GM21367 (cell line): ENCODE measurements at regions not wholly inside any gene's neighbourhood (a gene's known extent, or its start where the extent isn't known, plus 50 kb on each side); places are given as distances from the start of the nearest gene placed in this dataset.
"Not testable (repeated sequence)": the region's sequence is repeated elsewhere in the genome, so short reads cannot be mapped to it uniquely, and the experiment has no call there.

Source experiments
- ATAC-seq: cut with Tn5 transposase; IDR thresholded peaks from one replicate; pipeline ENCODE4 v1.9.1; 2021; ENCODE audit not compliant: unreplicated experiment

DNA sequence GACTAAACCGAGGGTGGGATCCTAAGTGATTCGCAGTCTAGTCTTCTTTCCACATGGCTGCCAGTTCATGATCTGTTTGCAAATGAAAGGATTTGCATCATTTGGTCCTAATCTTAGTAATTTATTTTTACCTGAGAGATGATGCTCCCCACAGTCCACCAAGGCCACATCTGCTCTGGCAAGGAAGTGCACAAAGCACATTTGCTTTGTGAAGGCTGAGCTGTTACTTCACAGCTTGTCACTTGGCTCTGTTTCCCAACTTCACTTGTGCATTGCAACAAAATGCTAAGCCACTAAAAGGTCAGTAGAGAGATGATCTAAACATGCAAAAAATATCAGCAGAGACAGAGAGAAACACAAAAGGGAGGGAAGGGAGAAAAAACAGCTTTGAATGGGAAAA is 128.5 kb upstream of the VLDLR start:
- ATAC-seq, result no peak

DNA sequence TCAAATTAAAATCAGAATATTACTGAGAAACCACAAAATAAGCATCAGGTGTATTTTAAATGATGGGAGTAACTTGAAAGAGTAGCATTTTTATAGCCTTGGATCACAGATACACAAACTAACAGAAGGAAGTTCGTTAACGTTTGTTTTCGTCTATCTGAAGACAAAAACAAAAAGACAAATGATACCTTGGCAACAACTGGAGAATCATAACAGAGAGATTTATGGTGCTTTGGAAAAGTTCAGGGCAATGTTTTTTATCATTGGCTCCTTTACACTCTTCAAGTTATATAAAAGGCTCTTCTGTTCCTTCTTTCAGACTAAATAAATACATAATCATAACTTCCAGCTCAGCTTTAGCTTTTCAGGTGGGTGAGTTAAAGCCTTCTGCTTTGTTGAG is 128.1 kb upstream of the VLDLR start:
- ATAC-seq, result no peak

DNA sequence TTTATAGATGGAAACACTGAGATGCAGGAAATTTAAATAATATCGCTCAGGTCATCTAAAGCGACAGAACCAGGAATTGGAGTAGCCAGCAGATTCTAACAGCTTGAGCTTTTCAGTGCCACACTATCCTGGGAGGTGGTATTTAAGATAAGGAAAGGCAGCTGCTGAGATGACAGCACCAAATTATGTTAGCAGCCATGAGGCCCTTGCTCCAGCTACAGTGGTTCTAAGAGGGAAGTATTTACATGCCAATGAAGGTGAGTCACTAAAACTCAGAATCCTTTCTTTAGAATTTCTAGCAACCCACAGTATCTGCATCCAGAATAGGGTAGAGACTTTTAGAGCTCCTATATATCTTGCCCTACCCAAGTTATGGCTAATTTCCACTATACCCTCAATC is 127.0 kb upstream of the VLDLR start:
- no peak for ATAC-seq

DNA sequence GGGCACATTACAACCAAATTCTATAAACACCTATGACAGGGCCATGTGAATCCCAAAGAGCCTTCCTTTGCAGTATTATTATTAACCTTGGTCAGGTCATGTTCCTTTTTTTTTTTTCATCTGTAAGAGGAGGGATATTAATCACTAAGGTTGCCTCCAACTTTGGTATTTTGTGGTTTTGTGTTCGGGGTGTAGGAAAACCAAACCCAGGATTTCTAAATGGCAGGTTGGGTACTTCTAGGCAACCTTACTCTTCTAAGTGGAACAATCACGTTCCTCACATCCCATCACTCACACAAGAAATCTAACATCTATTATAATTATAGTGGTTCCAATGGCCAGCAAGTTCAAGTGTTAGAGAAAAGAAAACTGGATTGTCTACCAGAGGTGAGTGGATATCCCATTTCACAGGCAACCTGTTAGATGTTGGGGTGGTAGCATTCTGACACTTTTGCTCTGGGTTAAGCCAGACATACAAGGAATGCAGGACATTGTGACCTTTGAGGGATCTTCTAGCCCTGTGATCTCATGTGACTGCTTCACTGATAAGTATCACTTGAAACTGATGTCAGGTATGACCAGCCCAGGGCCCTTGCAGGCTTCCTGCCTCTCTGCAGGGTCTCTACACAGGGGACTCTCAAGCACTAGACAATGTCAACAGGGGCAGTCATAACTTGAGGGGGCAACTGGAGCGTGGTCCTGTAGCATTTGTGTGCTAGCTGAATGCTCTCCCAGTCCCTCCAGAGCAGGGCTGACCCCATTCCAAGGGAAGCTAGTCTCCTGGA is 126.2 kb upstream of the VLDLR start:
- ATAC-seq, result no peak

DNA sequence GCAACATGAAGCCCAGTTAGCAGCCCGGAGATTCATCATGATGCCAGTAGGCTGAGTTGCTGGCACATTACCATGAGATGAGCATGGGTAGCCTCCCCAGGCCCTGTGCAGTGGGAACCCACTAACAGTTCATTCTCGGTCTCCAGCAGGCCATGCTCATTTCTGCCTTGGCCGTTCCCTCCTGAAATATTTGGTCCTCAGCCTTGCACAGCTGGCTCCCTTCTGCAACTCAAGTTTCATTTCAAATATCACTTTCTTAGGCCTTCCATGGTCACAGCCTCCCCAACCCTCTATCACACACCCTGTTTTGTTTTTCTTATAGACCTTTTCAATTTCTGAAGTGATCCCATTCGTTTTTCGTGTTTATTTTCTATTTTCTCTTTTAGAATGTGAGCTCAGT is 125.4 kb upstream of the VLDLR start:
- ATAC-seq, result no peak

DNA sequence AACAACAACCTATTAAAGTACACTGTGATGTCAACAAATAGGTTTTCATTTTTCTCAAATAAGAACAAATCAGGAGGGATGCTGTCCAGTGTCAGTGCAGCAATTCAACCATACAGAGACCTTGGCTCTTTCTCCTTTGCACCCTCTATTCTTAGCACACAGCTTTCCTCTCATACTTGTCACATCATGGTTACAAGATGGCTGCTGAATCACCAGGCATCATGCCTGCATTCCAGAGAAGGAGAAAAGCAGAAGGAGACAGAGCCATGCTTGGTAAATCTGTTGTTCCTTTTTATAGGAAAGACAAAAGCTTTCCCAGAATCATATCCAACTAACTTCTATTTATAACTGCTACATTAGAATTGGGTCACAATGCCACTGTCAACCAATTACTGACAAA is 124.7 kb upstream of the VLDLR start:
- no peak for ATAC-seq

DNA sequence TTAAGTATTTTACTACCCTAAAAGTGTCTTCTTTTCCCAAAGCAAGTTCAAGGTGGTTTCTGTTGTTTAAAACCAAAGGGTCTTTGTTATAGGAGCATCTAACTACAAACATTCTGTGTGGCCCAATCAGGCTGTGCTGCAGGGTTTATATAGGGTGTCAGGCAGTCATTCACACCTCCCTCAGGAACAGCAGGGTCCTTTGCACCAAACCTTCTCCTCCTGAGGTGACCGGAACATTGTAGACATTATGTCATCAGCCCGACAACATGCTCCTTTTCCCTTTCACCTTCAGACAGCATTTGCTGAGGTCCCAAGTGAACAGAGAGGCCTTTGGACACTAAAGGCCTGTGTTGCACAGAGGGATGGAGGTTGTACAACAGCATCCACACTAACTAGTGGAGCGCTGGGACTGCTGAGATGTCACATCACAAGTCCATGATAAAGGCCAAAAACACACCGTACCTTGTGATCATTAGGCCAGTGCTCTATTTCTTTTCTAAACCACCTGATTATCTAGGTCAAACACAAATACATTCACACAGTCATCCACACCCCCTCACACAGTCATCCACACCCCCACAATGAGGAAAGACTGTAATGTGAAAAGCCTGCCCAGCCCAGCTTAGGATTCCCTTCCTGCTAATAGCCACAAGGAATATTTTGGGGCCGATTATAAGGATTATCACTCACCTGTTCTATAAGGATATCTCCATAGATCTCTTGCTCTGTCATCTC is 123.8 kb upstream of the VLDLR start:
- ATAC-seq, result no peak

DNA sequence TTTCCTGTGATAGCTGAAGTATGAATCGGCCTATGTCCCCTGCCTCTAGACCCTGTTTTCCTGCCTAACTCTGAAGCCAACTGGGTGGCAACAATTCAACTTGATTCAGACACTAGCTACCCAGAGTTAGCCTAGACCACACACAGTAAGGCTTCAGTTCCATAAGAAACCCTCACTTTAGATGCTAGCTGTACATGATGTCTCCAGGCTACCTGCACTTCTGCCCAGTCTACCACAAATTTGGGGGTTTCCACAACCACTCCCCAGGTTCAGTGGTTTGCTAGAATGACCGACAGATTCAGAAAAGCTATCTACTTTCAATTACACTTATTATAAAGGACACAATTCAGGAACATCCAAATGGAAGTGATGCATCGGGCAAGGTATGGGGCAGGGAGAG is 119.4 kb upstream of the VLDLR start:
- ATAC-seq, result no peak

DNA sequence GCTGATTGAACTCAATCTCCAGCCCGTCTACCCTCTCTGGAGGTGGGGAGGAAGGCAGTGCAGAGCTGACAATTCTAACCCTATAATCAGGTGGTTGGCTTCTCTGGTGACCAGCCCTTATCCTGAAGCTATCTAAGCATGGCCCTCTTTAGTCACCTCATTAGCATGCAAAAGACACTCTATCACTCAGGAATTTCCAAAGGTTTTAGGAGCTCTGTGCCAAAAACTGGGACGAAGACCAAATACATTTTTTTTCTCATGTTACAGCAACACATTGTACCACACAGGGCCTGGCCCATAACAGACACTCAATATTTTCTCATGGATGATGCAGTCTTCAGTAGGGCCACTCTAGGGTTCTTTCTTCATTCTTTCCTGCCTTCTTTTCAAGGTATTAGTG is 118.8 kb upstream of the VLDLR start:
- ATAC-seq, result no peak

DNA sequence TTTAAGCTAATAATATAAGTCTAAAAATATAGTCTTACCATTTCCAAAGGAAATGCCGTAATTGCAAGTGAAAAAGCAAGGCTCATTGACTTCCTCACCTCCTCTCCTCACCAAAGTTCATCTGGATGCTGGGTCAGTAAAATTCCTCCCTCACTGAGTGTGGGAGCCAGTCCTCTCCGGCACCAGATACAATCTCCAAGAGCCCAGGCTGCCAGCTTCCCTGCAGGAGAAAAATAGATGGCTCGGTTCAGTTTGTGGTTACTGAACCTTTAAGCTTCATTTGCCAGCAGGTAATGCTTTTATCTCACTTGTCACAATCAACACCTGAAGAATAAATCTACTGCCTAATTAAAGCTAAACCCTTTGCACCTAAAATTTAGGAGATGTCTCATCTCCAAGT is 115.3 kb upstream of the VLDLR start:
- no peak for ATAC-seq

DNA sequence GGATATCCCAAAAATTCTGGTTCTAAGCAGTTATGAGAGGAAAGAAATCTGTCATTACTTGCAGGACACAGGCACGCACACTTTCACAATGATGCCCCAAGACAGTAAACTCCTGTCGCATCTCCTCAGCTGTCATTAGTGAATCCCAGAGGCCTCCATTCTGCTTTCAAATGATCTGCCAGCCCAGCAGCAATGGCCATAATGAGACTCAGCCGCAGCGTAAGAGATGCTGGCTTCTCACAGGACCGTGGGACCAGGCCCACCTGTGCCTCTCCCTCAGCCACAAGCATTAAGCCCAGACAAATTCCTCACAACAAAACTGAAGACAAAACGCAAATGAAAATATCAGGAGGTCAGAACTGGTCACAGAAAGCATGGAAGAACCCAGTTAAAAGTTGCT is 98.0 kb upstream of the VLDLR start:
- ATAC-seq, result no peak

DNA sequence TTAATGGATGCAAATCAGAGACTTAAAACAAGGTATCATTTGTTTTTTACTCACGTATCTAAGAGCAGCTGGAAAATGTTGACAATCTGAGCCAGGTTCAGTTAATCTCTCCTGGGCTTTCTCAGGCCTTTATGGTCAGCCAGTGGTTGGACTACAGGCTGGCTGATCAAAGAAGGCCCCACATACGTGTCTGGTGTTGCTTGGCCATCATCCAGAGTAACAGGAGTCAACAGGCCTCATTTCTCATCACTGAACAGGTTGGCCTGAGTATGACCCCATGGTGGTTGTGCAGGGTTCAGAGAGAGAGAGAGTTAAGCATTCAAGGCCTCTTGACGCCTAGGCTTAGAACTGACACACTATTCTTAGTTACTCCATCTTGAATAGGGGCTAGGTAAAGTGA is 97.0 kb upstream of the VLDLR start:
- no peak for ATAC-seq

DNA sequence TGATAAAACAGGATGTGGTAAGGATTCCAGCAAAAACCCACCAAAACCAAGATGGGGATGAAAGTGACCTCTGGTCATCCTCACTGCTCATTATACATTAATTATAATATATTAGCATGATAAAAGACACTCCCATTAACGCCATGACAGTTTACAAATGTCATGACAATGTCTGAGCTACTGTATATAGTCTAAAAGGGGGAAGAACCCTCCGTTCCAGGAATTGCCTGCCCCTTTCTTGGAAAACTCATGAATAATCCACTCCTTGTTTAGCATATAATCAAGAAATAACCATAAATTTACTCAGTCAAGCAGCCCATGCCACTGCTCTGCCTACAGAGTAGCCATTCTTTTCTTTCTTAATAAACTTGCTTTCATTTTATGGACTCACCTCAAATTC is 96.4 kb upstream of the VLDLR start:
- ATAC-seq, result no peak

DNA sequence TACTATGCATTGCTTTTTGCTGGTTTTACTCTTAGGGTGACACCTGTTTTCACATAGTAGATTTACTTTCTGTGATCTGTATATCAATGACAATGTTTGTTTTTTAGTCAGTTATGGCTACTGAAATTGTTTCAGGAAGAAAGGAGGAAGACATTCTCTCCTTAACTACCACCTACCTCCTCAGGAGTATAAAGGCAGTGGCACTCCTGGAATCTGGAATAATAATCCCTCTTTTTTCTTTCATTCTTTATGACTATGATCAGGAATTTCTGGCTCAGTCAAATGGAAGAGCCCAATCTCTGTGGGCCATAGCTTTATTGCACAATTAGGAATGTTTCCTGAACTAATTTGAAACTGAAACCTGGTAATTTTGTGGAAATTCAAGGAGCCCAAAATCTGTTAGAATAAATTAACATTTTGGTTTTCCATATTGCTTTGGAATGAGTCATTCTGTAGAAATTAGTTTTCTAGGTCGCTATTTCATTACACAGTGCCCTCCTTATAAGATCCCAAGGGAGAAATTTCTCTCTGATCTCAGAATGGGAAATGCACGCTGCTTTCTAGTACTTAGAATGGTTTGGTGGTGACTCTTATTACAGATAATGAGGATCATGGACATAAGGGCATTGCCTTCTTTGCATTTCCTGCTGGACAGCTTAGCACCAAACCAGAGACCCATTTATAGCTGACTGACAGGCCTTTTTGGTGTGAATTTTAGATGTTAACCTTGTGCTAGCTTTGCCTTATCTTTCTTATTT is 95.3 kb upstream of the VLDLR start:
- ATAC-seq, result no peak

DNA sequence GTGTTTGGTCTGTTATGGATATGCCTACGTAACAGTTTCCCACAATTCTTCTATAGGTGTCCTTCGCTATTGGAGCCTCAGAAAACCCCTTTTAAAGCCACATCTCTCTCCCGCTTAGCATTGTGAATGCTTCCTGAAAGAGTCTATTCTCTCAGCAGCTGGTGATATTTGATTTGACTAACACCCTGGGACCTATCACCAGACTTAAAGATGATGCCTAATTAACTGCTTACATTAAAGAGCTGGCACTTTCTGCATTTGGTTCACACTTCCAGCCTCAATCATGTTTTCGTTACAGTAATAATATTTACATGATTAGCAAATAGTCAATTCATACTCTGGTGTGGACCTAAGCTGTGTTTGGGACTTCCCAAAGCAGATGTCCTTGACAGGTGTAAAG is 90.1 kb upstream of the VLDLR start:
- no peak for ATAC-seq

DNA sequence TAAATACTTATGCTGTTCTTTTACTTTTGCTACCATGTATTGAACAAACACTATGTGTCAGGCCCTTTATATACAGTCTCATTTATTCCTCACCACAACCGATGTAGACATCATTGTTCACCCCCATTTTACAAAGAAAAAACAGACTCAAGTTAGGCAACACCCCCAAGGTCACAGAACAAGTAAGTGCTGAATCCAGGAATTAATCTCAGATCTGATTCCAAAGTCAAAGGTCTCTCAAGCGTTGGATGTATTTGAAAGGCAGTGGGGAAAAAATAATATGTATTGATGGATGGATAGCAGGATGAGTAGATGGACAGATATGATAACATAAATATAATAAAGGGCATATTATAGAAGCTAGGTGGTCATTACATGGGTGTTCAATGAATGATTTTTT is 85.1 kb upstream of the VLDLR start:
- no peak for ATAC-seq

DNA sequence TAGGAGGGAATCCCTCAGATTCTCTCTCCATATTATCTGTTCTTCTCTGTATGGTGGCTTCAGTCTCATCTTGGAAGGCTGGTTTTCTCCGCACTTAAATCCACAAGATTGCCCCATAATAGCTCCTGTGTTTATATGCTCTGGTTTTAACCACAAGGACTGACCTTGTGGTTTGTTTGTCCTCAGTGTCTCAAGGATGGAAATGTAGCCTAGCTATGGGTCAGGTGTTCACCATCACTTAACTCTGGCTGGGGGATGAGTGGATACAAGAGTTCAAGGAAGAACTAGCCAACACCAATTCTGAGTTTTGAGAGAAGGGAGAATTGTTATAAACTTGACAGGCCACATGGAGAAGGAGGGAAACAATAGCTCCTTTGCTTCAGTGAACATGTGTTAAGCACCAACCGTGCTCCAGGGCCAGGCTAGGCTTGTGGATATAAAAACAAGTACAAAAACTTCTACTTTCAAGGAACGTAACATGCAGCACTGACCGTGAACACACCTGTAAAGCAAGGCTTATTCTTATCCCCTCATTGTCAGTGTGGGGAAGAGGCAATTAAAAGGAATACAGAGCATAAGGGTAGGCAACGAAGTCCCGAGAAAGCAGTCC is 75.6 kb upstream of the VLDLR start:
- no peak for ATAC-seq

DNA sequence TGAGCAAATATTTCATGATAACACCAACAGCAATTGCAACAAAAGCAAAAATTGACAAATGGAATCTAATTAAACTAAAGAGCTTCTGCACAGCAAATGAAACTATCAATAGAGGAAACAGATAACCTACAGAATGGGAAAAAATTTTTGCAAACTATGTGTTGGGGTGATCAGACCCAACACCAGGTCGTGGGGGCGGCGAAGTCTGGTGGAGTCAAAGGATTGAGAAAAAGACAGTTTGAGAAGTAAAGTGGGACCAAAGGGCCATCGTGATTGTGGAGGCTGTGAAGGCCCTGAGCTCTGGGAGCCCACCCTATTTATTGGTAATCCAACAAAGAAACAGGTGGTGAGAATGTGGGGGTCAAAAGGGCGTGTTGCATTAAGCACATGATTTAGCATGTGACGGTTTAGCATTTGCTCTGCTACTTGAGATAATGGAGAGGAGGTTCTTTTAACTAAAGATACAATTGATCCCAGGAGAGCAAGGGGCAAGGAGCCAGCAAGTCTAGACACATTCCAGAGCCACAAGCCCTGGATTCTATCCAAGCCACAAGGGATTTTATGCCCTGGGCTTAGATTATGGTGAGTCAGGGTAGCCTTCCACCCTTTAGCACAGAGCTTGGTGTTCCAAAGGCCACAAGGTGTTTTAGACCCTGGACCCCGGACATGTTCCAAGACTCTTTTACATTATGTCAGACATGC is 65.5 kb upstream of the VLDLR start:
- ATAC-seq, result not testable (repeated sequence)

DNA sequence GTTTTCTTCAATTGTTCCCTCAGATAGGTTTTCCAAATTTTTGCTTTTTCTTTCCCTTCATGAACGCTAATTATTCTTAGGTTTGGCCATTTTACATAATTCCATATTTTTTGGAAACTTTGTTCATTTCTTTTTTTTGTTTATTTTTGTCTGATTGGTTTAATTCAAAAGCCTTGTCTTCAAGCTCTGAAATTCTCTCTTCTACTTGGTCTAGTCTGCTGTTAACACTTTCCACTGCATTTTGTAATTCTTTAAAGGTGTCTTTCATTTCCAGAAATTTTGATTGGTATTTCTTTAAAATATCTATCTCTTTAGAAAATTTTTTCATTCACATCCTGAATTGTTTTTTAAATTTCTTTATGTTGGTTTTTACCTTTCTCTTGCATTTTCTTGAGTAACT is 63.9 kb upstream of the VLDLR start:
- ATAC-seq, result no peak

DNA sequence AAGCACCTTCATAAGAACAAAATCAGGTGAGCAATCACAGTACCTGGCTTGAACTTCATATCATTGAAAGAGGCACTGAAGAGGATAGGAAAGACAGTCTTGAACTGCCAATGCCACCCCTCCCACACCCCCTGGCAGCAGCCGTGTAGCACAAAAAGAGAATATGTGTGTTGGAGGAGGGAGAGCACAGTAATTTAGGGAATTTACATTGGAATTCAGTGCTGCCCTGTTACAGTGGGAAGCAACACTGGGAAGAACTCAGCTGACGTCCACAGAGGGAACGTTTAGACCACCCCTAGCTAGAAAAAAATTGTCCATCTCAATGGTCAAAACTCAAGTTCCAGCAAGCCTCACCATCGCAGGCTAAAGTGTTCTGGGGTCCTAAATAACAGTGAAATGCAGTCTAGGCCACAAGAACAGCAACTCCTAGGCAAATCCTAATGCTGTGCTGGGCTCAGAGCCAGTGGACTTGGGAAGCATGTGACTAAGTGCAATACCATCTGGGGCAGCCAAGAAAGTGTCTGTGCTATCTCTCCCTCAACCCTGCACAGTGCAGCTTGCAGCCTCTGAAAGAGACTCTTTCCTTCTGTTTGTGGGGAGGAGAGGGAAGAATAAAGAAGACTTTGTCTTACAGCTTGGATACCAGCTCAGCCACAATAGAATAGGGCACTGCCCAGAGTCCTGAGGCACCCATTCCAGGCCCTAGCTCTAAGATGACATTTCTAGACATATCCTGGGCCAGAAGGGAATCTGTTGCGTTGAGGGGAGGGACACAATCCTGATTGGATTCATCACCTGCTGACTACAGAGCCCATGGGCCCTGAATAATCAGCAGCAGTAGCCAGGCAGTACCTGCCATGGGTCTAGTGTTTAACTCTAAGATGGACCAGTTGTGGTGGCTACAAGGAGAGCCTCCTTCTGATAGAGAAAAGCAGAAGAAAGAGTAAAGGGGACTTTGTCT is 62.1 kb upstream of the VLDLR start:
- no peak for ATAC-seq
